WTC11 (cell line): ENCODE measurements at regions not wholly inside any gene's neighbourhood (a gene's known extent, or its start where the extent isn't known, plus 50 kb on each side); places are given as distances from the start of the nearest gene placed in this dataset.
"Not testable (repeated sequence)": the region's sequence is repeated elsewhere in the genome, so short reads cannot be mapped to it uniquely, and the experiment has no call there.

Experiments used
- CBFB ChIP-seq: sonication (generic); formaldehyde crosslinking; IDR thresholded peaks from 2 replicates; pipeline ENCODE4 v1.8.1; 2022; ENCODE audit warnings: mild to moderate bottlenecking, low read depth, missing genetic modification reagents
- IRF1 ChIP-seq: sonication (generic); formaldehyde crosslinking; IDR thresholded peaks from 2 replicates; pipeline ENCODE4 v1.8.0; 2023; ENCODE audit warnings: missing genetic modification reagents
- MYBL2 ChIP-seq: sonication (generic); formaldehyde crosslinking; IDR thresholded peaks from 2 replicates; pipeline ENCODE4 v1.8.1; 2023; ENCODE audit warnings: mild to moderate bottlenecking, moderate library complexity, missing genetic modification reagents
- ZNF138 ChIP-seq: sonication (generic); formaldehyde crosslinking; conservative IDR thresholded peaks from 2 replicates; pipeline ENCODE4 v1.8.1; 2022; ENCODE audit warnings: mild to moderate bottlenecking, moderate library complexity, missing genetic modification reagents
- ZNF263 ChIP-seq: sonication (generic); formaldehyde crosslinking; IDR thresholded peaks from 2 replicates; pipeline ENCODE4 v1.8.1; 2022; ENCODE audit warnings: low read depth, mild to moderate bottlenecking, moderate library complexity, missing genetic modification reagents
- ZNF512 ChIP-seq: sonication (generic); formaldehyde crosslinking; IDR thresholded peaks from 2 replicates; pipeline ENCODE4 v1.8.1; 2022; ENCODE audit warnings: missing genetic modification reagents, borderline replicate concordance
- TF ChIP-seq, protein P1 (sequence below): fragments of 200-600 bp; IDR thresholded peaks from 2 replicates; pipeline ENCODE4 v1.8.0; 2022; ENCODE audit warnings: antibody characterized with exemption
- TF ChIP-seq, protein P2 (sequence below): sonication (generic); formaldehyde crosslinking; IDR thresholded peaks from 2 replicates; pipeline ENCODE4 v1.8.0; 2023; ENCODE audit warnings: missing genetic modification reagents, mild to moderate bottlenecking, borderline replicate concordance
- TF ChIP-seq, protein P3 (sequence below): fragments of 250-450 bp; sonication (Bioruptor Pico); IDR thresholded peaks from 2 replicates; pipeline ENCODE4 v1.9.0; 2021; ENCODE audit warnings: mild to moderate bottlenecking
- TF ChIP-seq, protein P4 (sequence below): sonication (generic); formaldehyde crosslinking; conservative IDR thresholded peaks from 2 replicates; pipeline ENCODE4 v1.8.1; 2022; ENCODE audit warnings: mild to moderate bottlenecking, missing genetic modification reagents

DNA sequence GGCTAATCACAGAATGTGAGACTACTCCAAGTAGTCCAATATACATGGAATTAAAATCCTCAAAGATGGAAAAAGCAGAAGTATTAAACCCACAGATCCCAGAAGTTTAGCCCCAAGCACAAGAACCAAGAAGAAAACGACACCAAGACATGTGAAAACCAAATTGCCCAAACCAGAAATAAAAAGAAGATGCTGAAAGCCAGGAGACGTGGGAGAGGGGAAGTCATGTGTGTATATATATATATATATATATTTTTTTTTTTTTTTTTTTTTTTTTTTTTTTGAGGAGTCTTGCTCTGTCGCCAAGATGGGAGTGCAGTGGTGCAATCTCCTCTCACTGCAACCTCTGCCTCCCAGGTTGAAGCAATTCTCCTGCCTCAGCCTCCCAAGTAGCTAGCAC, 376.9 kb upstream of the FRG1 start:
- TF ChIP-seq, protein P1, sequence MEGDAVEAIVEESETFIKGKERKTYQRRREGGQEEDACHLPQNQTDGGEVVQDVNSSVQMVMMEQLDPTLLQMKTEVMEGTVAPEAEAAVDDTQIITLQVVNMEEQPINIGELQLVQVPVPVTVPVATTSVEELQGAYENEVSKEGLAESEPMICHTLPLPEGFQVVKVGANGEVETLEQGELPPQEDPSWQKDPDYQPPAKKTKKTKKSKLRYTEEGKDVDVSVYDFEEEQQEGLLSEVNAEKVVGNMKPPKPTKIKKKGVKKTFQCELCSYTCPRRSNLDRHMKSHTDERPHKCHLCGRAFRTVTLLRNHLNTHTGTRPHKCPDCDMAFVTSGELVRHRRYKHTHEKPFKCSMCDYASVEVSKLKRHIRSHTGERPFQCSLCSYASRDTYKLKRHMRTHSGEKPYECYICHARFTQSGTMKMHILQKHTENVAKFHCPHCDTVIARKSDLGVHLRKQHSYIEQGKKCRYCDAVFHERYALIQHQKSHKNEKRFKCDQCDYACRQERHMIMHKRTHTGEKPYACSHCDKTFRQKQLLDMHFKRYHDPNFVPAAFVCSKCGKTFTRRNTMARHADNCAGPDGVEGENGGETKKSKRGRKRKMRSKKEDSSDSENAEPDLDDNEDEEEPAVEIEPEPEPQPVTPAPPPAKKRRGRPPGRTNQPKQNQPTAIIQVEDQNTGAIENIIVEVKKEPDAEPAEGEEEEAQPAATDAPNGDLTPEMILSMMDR: not testable (repeated sequence)
- not testable (repeated sequence) for TF ChIP-seq ZNF138 (CRISPR knock-in tag); ZNF512 (CRISPR knock-in tag); IRF1; CBFB (CRISPR knock-in tag); MYBL2 (CRISPR knock-in tag); ZNF263 (CRISPR knock-in tag)
- TF ChIP-seq, protein P2, sequence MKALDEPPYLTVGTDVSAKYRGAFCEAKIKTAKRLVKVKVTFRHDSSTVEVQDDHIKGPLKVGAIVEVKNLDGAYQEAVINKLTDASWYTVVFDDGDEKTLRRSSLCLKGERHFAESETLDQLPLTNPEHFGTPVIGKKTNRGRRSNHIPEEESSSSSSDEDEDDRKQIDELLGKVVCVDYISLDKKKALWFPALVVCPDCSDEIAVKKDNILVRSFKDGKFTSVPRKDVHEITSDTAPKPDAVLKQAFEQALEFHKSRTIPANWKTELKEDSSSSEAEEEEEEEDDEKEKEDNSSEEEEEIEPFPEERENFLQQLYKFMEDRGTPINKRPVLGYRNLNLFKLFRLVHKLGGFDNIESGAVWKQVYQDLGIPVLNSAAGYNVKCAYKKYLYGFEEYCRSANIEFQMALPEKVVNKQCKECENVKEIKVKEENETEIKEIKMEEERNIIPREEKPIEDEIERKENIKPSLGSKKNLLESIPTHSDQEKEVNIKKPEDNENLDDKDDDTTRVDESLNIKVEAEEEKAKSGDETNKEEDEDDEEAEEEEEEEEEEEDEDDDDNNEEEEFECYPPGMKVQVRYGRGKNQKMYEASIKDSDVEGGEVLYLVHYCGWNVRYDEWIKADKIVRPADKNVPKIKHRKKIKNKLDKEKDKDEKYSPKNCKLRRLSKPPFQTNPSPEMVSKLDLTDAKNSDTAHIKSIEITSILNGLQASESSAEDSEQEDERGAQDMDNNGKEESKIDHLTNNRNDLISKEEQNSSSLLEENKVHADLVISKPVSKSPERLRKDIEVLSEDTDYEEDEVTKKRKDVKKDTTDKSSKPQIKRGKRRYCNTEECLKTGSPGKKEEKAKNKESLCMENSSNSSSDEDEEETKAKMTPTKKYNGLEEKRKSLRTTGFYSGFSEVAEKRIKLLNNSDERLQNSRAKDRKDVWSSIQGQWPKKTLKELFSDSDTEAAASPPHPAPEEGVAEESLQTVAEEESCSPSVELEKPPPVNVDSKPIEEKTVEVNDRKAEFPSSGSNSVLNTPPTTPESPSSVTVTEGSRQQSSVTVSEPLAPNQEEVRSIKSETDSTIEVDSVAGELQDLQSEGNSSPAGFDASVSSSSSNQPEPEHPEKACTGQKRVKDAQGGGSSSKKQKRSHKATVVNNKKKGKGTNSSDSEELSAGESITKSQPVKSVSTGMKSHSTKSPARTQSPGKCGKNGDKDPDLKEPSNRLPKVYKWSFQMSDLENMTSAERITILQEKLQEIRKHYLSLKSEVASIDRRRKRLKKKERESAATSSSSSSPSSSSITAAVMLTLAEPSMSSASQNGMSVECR: not testable (repeated sequence)
- TF ChIP-seq, protein P3, sequence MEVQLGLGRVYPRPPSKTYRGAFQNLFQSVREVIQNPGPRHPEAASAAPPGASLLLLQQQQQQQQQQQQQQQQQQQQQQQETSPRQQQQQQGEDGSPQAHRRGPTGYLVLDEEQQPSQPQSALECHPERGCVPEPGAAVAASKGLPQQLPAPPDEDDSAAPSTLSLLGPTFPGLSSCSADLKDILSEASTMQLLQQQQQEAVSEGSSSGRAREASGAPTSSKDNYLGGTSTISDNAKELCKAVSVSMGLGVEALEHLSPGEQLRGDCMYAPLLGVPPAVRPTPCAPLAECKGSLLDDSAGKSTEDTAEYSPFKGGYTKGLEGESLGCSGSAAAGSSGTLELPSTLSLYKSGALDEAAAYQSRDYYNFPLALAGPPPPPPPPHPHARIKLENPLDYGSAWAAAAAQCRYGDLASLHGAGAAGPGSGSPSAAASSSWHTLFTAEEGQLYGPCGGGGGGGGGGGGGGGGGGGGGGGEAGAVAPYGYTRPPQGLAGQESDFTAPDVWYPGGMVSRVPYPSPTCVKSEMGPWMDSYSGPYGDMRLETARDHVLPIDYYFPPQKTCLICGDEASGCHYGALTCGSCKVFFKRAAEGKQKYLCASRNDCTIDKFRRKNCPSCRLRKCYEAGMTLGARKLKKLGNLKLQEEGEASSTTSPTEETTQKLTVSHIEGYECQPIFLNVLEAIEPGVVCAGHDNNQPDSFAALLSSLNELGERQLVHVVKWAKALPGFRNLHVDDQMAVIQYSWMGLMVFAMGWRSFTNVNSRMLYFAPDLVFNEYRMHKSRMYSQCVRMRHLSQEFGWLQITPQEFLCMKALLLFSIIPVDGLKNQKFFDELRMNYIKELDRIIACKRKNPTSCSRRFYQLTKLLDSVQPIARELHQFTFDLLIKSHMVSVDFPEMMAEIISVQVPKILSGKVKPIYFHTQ: not testable (repeated sequence)
- TF ChIP-seq, protein P4, sequence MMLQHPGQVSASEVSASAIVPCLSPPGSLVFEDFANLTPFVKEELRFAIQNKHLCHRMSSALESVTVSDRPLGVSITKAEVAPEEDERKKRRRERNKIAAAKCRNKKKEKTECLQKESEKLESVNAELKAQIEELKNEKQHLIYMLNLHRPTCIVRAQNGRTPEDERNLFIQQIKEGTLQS (CRISPR knock-in tag): not testable (repeated sequence)
